Activated B cell treated with CpG ODN at 0.5 μM for 24 hours (primary cell): ENCODE measurements at regions not wholly inside any gene's neighbourhood (a gene's known extent, or its start where the extent isn't known, plus 50 kb on each side); places are given as distances from the start of the nearest gene placed in this dataset.

Source experiments
- ATAC-seq: fragments of 200-7000 bp; cut with Tn5 transposase; one replicate; pipeline ENCODE4 v1.10.0; 2021; ENCODE audit warnings: low read depth, mild to moderate bottlenecking, moderate library complexity
- CTCF ChIA-PET: fragments of 350-600 bp; sonication (Branson Sonifier 250); formaldehyde crosslinking; loops from one replicate; lab custom pipeline; 2021; ENCODE audit warnings: antibody characterized with exemption; lab: Charles Lee
- POLR2A ChIA-PET: fragments of 350-600 bp; sonication (Branson Sonifier 250); formaldehyde crosslinking; loops from one replicate; lab custom pipeline; 2021; ENCODE audit warnings: antibody characterized with exemption; lab: Charles Lee
- DNase-seq: peaks from one replicate; pipeline ENCODE4 v3.0.0; 2022
- H3K27ac Mint-ChIP-seq: one replicate; pipeline ENCODE4 v1.8.0; 2020; ENCODE audit warnings: mixed read lengths
- H3K27me3 Mint-ChIP-seq: one replicate; pipeline ENCODE4 v1.8.0; 2021; ENCODE audit warnings: mixed read lengths
- H3K36me3 Mint-ChIP-seq: one replicate; pipeline ENCODE4 v1.8.0; 2021; ENCODE audit warnings: low read depth, mixed read lengths
- H3K4me1 Mint-ChIP-seq: one replicate; pipeline ENCODE4 v1.8.0; 2021; ENCODE audit warnings: mixed read lengths
- H3K4me3 Mint-ChIP-seq: one replicate; pipeline ENCODE4 v1.8.0; 2020; ENCODE audit warnings: mild to moderate bottlenecking, mixed read lengths
- H3K9me3 Mint-ChIP-seq: one replicate; pipeline ENCODE4 v1.8.0; 2020; ENCODE audit warnings: mixed read lengths
- CTCF ChIP-seq: fragments of 200-600 bp; IDR thresholded peaks from one replicate; pipeline ENCODE4 v1.8.0; 2022; ENCODE audit warnings: antibody characterized with exemption, mild to moderate bottlenecking
- intact Hi-C: fragments of 100-400 bp; cut with micrococcal nuclease; formaldehyde crosslinking; loops from one replicate; pipeline ENCODE4 v1.15.1; 2024

DNA sequence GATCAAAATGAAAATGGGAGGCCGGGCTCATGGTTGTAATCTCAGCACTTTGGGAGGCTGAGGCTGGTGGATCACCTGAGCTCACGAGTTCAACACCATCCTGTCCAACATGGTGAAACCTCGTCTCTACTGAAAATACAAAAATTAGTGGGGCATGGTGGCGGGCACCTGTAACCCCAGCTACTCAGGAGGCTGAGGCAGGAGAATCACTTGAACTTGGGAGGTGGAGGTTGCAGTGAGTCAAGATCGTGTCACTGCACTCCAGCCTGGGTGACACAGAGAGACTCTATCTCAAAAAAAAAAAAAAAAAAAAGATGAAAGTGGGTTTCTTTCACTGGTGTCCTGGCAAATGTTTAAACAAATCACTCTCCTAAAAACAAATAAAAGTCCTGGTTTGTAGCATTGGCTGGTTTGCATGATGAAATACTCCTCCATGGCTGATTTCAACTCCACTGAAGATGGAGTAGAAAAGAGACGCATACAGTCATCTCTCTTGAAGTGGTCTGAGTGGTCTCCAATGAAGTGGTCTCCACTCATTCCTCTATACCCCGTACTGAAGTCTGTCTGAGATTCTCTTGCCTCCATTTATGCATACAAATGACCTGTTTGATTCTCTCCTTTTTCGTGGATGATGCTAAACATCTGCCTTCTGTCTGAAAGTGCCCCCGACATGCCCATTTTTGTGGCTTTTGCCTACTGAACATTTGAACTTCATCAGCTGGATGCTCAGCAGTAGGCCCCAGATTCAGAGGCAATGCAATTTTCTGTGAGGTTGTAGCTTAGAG lies 153.0 kb upstream of the FAM20A start:
- ATAC-seq = no peak
- ChIA-PET CTCF (no interaction called here), POLR2A (no interaction called here)
- TF ChIP-seq CTCF = no peak
- Mint-ChIP-seq H3K27ac (no peak overlapping the region), H3K9me3 (no peaks in the 10 kb centered on the region), H3K36me3 (no peaks in the 10 kb centered on the region), H3K4me3 (no peak overlapping the region), H3K27me3 (no peaks in the 10 kb centered on the region), H3K4me1 (no peaks in the 10 kb centered on the region)
- no peak for DNase-seq
- intact Hi-C loops = no loop called here

DNA sequence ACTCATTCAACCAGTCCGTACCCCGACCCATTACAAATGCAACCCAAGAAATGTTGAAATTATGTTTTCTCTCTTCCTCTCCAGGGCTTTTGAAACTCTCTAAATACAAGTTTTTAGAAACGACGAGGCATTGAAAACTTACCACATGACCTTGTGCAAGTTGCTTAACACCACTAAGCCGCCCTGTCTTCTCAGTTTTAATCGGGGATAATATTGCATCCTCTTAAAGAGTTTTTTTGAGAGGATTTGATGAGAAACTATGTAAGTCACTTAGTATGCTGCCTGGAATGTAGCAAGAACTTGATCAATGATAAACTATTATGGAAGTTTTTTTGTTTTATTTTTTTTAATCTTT lies 149.0 kb upstream of the FAM20A start:
- Mint-ChIP-seq H3K27me3 (peaks cover 4% of the 10 kb centered on the region), H3K36me3 (no peaks in the 10 kb centered on the region), H3K4me1 (no peaks in the 10 kb centered on the region), H3K4me3 (no peak overlapping the region), H3K9me3 (peaks cover 3% of the 10 kb centered on the region), H3K27ac (no peak overlapping the region)
- intact Hi-C loops = no loop called here
- ATAC-seq (no peak), DNase-seq (no peak)
- ChIA-PET POLR2A (no interaction called here), CTCF (no interaction called here)
- no peak for TF ChIP-seq CTCF

DNA sequence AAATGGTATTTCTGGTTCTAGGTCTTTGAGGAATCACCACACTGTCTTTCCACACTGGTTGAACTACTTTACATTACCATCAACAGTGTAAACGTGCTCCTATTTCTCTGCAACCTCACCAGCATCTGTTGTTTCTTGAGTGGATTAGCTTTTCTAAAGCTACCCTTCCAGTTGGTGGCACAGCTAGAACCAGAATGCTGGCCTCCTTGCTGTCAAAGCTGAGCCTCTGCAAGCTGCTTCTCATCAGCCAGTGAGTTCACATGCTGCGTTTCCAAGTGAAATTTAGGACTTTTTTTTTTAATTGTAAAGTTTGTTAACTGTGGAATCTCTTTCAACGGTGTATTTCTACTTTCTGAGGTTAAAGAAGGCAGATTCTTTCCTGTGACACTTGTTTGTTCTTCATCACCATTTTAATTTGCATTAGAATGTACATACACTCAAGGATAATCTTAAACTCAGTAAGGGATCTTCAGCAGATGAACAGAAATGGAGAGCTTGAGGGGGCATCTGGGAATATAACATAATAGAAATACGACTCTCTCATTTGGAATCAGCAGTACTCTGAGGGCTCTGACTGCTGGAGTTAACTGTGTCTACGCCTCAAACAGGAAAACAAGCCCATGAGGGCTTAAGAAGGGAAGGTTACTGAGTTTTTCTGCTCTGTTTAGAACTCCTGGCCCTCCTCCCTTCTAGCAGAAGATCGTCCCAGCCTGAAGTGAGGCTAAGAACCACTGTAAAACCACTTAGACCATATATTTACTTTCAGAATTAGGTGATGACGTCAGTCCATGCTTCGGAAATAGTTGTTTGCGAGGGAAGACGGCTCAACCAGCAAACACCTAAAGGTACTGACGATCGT lies 148.4 kb upstream of the FAM20A start:
- DNase-seq (no peak), ATAC-seq (no peak)
- Mint-ChIP-seq H3K9me3 (peaks cover 6% of the 10 kb centered on the region), H3K27ac (no peak overlapping the region), H3K36me3 (no peaks in the 10 kb centered on the region), H3K27me3 (peaks cover 9% of the 10 kb centered on the region), H3K4me1 (no peaks in the 10 kb centered on the region), H3K4me3 (no peak overlapping the region)
- POLR2A ChIA-PET = no interaction called here
- CTCF ChIA-PET = no interaction called here
- intact Hi-C loops = no loop called here
- no peak for TF ChIP-seq CTCF

GRCh38 chr17:68748381-68748780 lies 147.2 kb upstream of the FAM20A start:
- CTCF ChIA-PET = no interaction called here
- no peak for ATAC-seq
- H3K27ac Mint-ChIP-seq = no peak overlapping the region

More at GRCh38 chr17:68748381-68748780, 147.2 kb upstream of the FAM20A start:
- DNase-seq = no peak
- no peak for TF ChIP-seq CTCF
- POLR2A ChIA-PET = no interaction called here
- peaks cover 11% of the 10 kb centered on the region for H3K9me3 Mint-ChIP-seq
- no peaks in the 10 kb centered on the region for H3K4me1 Mint-ChIP-seq
- intact Hi-C loops = no loop called here
- H3K4me3 Mint-ChIP-seq = no peak overlapping the region
- H3K27me3 Mint-ChIP-seq = peaks cover 16% of the 10 kb centered on the region
- no peaks in the 10 kb centered on the region for H3K36me3 Mint-ChIP-seq
